Ovary (tissue), 3 donors: ENCODE measurements at regions not wholly inside any gene's neighbourhood (a gene's known extent, or its start where the extent isn't known, plus 50 kb on each side); places are given as distances from the start of the nearest gene placed in this dataset.

ENCODE experiments used
- CTCF ChIP-seq, 3 donors: fragments of 450-650 bp in 2 of 3; fragments of 200-600 bp in 1 of 3; IDR thresholded peaks; one replicate each; pipeline versions ENCODE4 v1.5.1 to v1.8.0; 2016 to 2022; ENCODE audit warnings: antibody characterized with exemption in 3 of 3, mild to moderate bottlenecking in 1 of 3
- EP300 ChIP-seq: sonication (generic); formaldehyde crosslinking; IDR thresholded peaks from one replicate; pipeline ENCODE4 v1.6.1; 2017; ENCODE audit warnings: antibody characterized with exemption
- POLR2A ChIP-seq: fragments of 450-650 bp; IDR thresholded peaks from one replicate; pipeline ENCODE4 v1.6.1; 2017; ENCODE audit warnings: antibody characterized with exemption, mild to moderate bottlenecking, moderate library complexity
- donor health status: DM: no; HTN: no; CAD: no.

DNA sequence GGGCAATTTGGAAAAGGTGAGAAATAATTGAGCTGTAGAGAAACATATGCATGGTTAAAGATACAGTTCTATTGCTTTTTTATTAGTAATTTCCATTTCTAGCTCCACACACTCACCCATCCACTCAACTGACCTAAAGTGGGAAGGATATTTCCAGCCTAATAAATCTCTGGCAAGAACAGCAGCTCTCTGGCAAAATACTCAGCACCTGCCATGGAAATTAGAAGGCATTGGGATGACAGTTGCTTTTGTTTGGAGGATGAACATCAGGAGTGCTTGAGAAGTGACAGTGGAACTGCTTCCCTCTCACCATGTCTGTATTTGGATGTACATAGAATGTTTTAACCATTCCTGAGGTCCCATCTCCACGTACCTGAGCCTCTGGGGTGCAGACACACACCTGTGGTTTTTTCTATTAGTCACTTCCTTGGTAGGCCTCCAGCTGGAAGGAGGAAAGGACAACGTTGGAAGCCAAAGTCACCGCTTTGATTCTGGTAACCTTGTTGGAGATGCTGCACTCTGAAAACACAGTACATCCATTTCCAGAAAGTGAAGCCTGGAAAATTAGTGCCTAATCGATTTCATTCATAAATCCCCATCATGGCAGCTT, 62.3 kb upstream of the RUNX1 start:
- TF ChIP-seq POLR2A (no peak), CTCF (IDR thresholded peaks at IDR 0.05) (no peak), EP300 (no peak)
